HG03565 (cell line): ENCODE measurements at regions not wholly inside any gene's neighbourhood (a gene's known extent, or its start where the extent isn't known, plus 50 kb on each side); places are given as distances from the start of the nearest gene placed in this dataset.
A peak's percentile ranks its signal among the peaks of the same experiment; 100 is the strongest.
"Not testable (repeated sequence)": the region's sequence is repeated elsewhere in the genome, so short reads cannot be mapped to it uniquely, and the experiment has no call there.

ENCODE experiments used
- ATAC-seq: cut with Tn5 transposase; IDR thresholded peaks from one replicate; pipeline ENCODE4 v1.9.1; 2021; ENCODE audit warnings: mild to moderate bottlenecking, moderate library complexity; ENCODE audit not compliant: unreplicated experiment

GRCh38 chr5:9761706-9762105 lies 131.6 kb upstream of the TAS2R1 start:
- ATAC-seq, result no peak

GRCh38 chr5:9752670-9753069 lies 122.5 kb upstream of the TAS2R1 start:
- not testable (repeated sequence) for ATAC-seq

- ATAC-seq, result no peak
Observed at GRCh38 chr5:9743507-9743906, 113.4 kb upstream of the TAS2R1 start.

- ATAC-seq, result no peak
Observed at GRCh38 chr5:9742848-9743247, 112.7 kb upstream of the TAS2R1 start.

GRCh38 chr5:9739135-9739534 lies 109.0 kb upstream of the TAS2R1 start:
- ATAC-seq, result no peak

- no peak for ATAC-seq
Observed at GRCh38 chr5:9737265-9737664, 107.1 kb upstream of the TAS2R1 start.

GRCh38 chr5:9733486-9733885 lies 103.3 kb upstream of the TAS2R1 start:
- no peak for ATAC-seq

- no peak for ATAC-seq
Observed at GRCh38 chr5:9731159-9731558, 101.0 kb upstream of the TAS2R1 start.

GRCh38 chr5:9728261-9728660 lies 98.1 kb upstream of the TAS2R1 start:
- ATAC-seq, result no peak

GRCh38 chr5:9726931-9727330 lies 96.8 kb upstream of the TAS2R1 start:
- ATAC-seq, result no peak

GRCh38 chr5:9725265-9725664 lies 95.1 kb upstream of the TAS2R1 start:
- ATAC-seq, result not testable (repeated sequence)

GRCh38 chr5:9724707-9725106 lies 94.6 kb upstream of the TAS2R1 start:
- no peak for ATAC-seq

- ATAC-seq, result no peak
Observed at GRCh38 chr5:9722601-9723180, 92.5 kb upstream of the TAS2R1 start.

GRCh38 chr5:9721161-9721560 lies 91.0 kb upstream of the TAS2R1 start:
- ATAC-seq, result no peak

- ATAC-seq, result no peak
Observed at GRCh38 chr5:9720361-9720760, 90.2 kb upstream of the TAS2R1 start.

GRCh38 chr5:9716838-9717281 lies 86.7 kb upstream of the TAS2R1 start:
- peak; percentile 80 for ATAC-seq

- no peak for ATAC-seq
Observed at GRCh38 chr5:9715891-9716335, 85.8 kb upstream of the TAS2R1 start.

- no peak for ATAC-seq
Observed at GRCh38 chr5:9713959-9714586, 83.9 kb upstream of the TAS2R1 start.

GRCh38 chr5:9713356-9713755 lies 83.2 kb upstream of the TAS2R1 start:
- no peak for ATAC-seq

GRCh38 chr5:9712911-9713310 lies 82.8 kb upstream of the TAS2R1 start:
- no peak for ATAC-seq

GRCh38 chr5:9712506-9712905 lies 82.4 kb upstream of the TAS2R1 start:
- ATAC-seq, result no peak

- ATAC-seq, result no peak
Observed at GRCh38 chr5:9710069-9710468, 79.9 kb upstream of the TAS2R1 start.
